Esophagus muscularis mucosa (tissue), 4 donors: ENCODE measurements at regions not wholly inside any gene's neighbourhood (a gene's known extent, or its start where the extent isn't known, plus 50 kb on each side); places are given as distances from the start of the nearest gene placed in this dataset.

Experiments used
- DNase-seq: peaks from one replicate; pipeline ENCODE4 v3.0.0-alpha.2; 2017; ENCODE audit errors: extremely low spot score
- H3K27ac ChIP-seq, 4 donors: fragments of 200-600 bp; sonication (generic); replicated peaks in 1 of 4; 1 replicate in 3 of 4; 2 replicates in 1 of 4; pipeline ENCODE4 v1.5.1; 2016 to 2019; ENCODE audit warnings: mild to moderate bottlenecking in 1 of 4
- H3K27me3 ChIP-seq, 4 donors: fragments of 200-600 bp; sonication (generic); one replicate each; pipeline versions ENCODE4 v1.5.1 to v1.6.0; 2016 to 2019
- H3K36me3 ChIP-seq, 4 donors: fragments of 200-600 bp; sonication (generic); one replicate each; pipeline ENCODE4 v1.5.1; 2016 to 2019
- H3K4me1 ChIP-seq, 4 donors: fragments of 200-600 bp; sonication (generic); one replicate each; pipeline ENCODE4 v1.5.1; 2016 to 2019
- H3K4me3 ChIP-seq, 4 donors: fragments of 200-600 bp; sonication (generic); 1 replicate in 2 of 4; 2 replicates in 2 of 4; pipeline ENCODE4 v1.5.1; 2016 to 2019; ENCODE audit warnings: mild to moderate bottlenecking in 4 of 4, moderate library complexity in 1 of 4
- H3K9me3 ChIP-seq, 4 donors: fragments of 200-600 bp; sonication (generic); 1 replicate in 3 of 4; 2 replicates in 1 of 4; pipeline ENCODE4 v1.5.1; 2016 to 2019
- CTCF ChIP-seq, 3 experiments: fragments of 200-600 bp in 2 of 3; fragments of 450-650 bp in 1 of 3; sonication (generic) in 2 of 3; IDR thresholded peaks; one replicate each; pipeline ENCODE4 v1.5.1; 2017 to 2019; ENCODE audit warnings: antibody characterized with exemption in 3 of 3, mild to moderate bottlenecking in 2 of 3, moderate library complexity in 1 of 3
- EP300 ChIP-seq: sonication (generic); formaldehyde crosslinking; IDR thresholded peaks from one replicate; pipeline ENCODE4 v1.6.1; 2017; ENCODE audit warnings: antibody characterized with exemption
- POLR2A ChIP-seq: fragments of 450-650 bp; IDR thresholded peaks from one replicate; pipeline ENCODE4 v1.6.1; 2017; ENCODE audit warnings: antibody characterized with exemption, moderate library complexity, mild to moderate bottlenecking, low read depth
- POLR2AphosphoS5 ChIP-seq, 2 donors: sonication (generic); formaldehyde crosslinking; IDR thresholded peaks; one replicate each; pipeline ENCODE4 v1.6.1; 2017; ENCODE audit warnings: antibody characterized with exemption in 2 of 2
- WGBS: methylation state at CpG from one replicate; pipeline ENCODE4 v1.1.5; 2018; 5-methylcytosine and 5-hydroxymethylcytosine counted together
- intact Hi-C: fragments of 100-400 bp; cut with DNase I; formaldehyde crosslinking; loops from one replicate; pipeline ENCODE4 v1.15.1; 2023

- Histone ChIP-seq H3K27me3 (peaks cover 0 to 21% (median 0%) of the 10 kb centered on the region in 4 donors), H3K27ac (peak overlapping the region in 1 of 4 donors; percentile 25), H3K4me1 (peaks cover 3 to 17% (median 15%) of the 10 kb centered on the region in 4 donors), H3K4me3 (no peak overlapping the region), H3K9me3 (peaks cover 0 to 7% (median 0%) of the 10 kb centered on the region in 4 donors), H3K36me3 (no peaks in the 10 kb centered on the region)
- no peak for DNase-seq
- intact Hi-C loops = no loop called here
- 27% methylated on average over 5 of the region's 6 CpGs for WGBS
- TF ChIP-seq POLR2A (no peak), EP300 (no peak), POLR2AphosphoS5 (IDR thresholded peaks at IDR 0.05) (no peak), CTCF (IDR thresholded peaks at IDR 0.05) (no peak)
Observed at GRCh38 chr10:3009341-3009740, 58.0 kb upstream of the PFKP start.

GRCh38 chr10:3008518-3009195 is 58.7 kb upstream of the PFKP start:
- TF ChIP-seq POLR2A (no peak), EP300 (no peak), POLR2AphosphoS5 (IDR thresholded peaks at IDR 0.05) (no peak), CTCF (IDR thresholded peaks at IDR 0.05) (no peak)
- Histone ChIP-seq H3K9me3 (peaks cover 0 to 7% (median 0%) of the 10 kb centered on the region in 4 donors), H3K4me3 (no peak overlapping the region), H3K27ac (peak overlapping the region in 1 of 4 donors; percentile 25), H3K36me3 (no peaks in the 10 kb centered on the region), H3K4me1 (peaks cover 3 to 17% (median 15%) of the 10 kb centered on the region in 4 donors), H3K27me3 (peaks cover 0 to 16% (median 0%) of the 10 kb centered on the region in 4 donors)
- intact Hi-C loops = no loop called here
- no peak for DNase-seq
- 18% methylated on average over 12 of the region's 12 CpGs for WGBS

- TF ChIP-seq EP300 (no peak), POLR2AphosphoS5 (IDR thresholded peaks at IDR 0.05) (no peak), POLR2A (no peak), CTCF (IDR thresholded peaks at IDR 0.05) (no peak)
- no peak for DNase-seq
- H3K4me3 ChIP-seq = no peak overlapping the region
- no peak overlapping the region for H3K27ac ChIP-seq
- no peaks in the 10 kb centered on the region for H3K9me3 ChIP-seq
- peaks cover 3 to 17% (median 15%) of the 10 kb centered on the region in 4 donors for H3K4me1 ChIP-seq
- no peaks in the 10 kb centered on the region for H3K36me3 ChIP-seq
- no peaks in the 10 kb centered on the region for H3K27me3 ChIP-seq
- 67% methylated on average over 1 of the region's 1 CpG for WGBS
- intact Hi-C loops = no loop called here
Observed at GRCh38 chr10:3006607-3007006, 60.7 kb upstream of the PFKP start.

- DNase-seq = no peak
- TF ChIP-seq EP300 (no peak), POLR2AphosphoS5 (IDR thresholded peaks at IDR 0.05) (no peak), CTCF (IDR thresholded peaks at IDR 0.05) (no peak), POLR2A (no peak)
- Histone ChIP-seq H3K27ac (no peak overlapping the region), H3K4me1 (peaks cover 3 to 17% (median 15%) of the 10 kb centered on the region in 4 donors), H3K9me3 (no peaks in the 10 kb centered on the region), H3K36me3 (no peaks in the 10 kb centered on the region), H3K4me3 (no peak overlapping the region), H3K27me3 (no peaks in the 10 kb centered on the region)
- 49% methylated on average over 3 of the region's 3 CpGs for WGBS
- intact Hi-C loops = no loop called here
Observed at GRCh38 chr10:3006093-3006492, 61.3 kb upstream of the PFKP start.

- no peak overlapping the region for H3K4me3 ChIP-seq
- WGBS = 83% methylated on average over 2 of the region's 2 CpGs
- H3K4me1 ChIP-seq = no peaks in the 10 kb centered on the region
- H3K27me3 ChIP-seq = no peaks in the 10 kb centered on the region
- no peak for TF ChIP-seq POLR2AphosphoS5 (IDR thresholded peaks at IDR 0.05)
- TF ChIP-seq EP300 = no peak
- TF ChIP-seq POLR2A = no peak
- no peak for TF ChIP-seq CTCF (IDR thresholded peaks at IDR 0.05)
- intact Hi-C loops = no loop called here
- no peak for DNase-seq
- no peaks in the 10 kb centered on the region for H3K36me3 ChIP-seq
- no peak overlapping the region for H3K27ac ChIP-seq
- no peaks in the 10 kb centered on the region for H3K9me3 ChIP-seq
Observed at GRCh38 chr10:3002304-3002703, 65.0 kb upstream of the PFKP start.
